T1000 (cell line): ENCODE measurements at regions not wholly inside any gene's neighbourhood (a gene's known extent, or its start where the extent isn't known, plus 50 kb on each side); places are given as distances from the start of the nearest gene placed in this dataset.
"Not testable (repeated sequence)": the region's sequence is repeated elsewhere in the genome, so short reads cannot be mapped to it uniquely, and the experiment has no call there.

Experiments used
- DNase-seq: peaks from one replicate; lab custom pipeline; 2025; ENCODE audit warnings: mixed read lengths; lab: John Stamatoyannopoulos, UW

DNA sequence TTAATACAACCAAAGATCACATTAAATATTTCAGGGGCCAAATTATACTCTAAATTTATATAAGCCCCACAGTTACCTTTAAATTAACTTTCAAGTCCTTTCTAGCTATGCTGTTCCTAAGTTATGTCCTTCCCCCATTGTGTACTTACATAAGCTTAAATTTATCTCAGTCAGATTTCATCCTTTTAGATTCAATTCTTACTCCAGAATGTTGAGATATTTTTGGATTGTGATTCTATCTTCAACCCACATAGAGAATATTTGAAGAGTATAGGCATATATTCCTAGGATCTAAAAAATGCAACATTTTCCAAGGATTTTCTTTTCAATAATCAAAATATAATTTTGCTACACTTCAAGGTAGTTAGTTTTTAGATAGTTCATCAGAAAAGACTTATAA is 242.8 kb downstream of the KCNE4 start:
- no peak for DNase-seq

DNA sequence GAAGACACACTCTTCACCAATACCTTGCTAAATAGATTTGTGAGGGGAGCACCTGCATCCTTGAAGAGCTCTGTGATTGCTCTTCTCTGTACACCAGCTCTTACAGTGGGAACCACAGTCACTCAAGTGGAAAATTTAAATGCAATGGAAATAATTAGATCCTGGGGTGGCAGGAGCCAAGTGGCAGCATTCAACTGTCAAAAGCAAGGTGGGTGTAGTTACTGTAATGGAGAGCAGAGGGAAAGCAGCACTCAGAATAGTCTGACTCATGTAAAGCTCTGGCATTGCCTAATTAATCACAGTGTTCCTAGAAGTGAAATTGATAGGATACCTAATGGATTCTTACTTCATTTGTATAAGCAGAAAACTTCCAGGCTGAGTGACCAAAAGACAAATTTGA is 245.8 kb downstream of the KCNE4 start:
- no peak for DNase-seq

DNA sequence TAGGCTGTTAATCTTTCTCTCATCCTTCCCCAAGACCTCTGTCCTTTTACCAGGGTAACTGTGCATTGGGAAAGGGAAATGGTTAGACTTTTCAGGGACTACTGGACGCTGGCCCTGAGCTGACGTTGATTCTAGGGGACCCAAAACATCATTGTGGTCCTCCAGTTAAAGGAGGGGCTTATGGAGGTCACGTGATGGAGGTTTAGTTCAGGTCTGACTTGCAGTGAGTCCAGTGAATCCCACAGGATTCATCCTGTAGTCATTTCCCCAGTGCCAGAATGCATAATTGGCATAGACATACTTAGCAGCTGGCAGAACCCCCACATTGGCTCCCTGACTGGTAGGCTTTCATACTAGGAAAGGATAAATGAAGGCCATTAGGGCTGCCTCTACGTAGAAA is 246.3 kb downstream of the KCNE4 start:
- DNase-seq: not testable (repeated sequence)

DNA sequence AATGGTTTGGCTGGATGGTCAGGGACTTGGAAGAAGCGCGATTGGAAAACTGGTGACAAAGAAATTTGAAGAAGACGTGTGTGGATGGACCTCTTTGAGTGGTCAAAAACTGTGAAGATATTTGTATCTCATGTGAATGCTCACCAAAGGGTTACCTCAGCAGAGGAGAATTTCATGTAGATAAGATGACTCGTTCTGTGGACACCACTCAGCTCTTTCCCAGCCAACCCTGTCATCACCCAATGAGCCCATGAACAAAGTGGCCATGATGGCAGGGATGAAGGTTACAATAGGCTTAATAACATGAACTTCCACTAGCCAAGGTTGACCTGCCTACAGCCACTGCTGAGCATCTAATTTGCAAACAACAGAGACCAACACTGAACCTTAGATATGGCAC is 248.3 kb downstream of the KCNE4 start:
- no peak for DNase-seq

DNA sequence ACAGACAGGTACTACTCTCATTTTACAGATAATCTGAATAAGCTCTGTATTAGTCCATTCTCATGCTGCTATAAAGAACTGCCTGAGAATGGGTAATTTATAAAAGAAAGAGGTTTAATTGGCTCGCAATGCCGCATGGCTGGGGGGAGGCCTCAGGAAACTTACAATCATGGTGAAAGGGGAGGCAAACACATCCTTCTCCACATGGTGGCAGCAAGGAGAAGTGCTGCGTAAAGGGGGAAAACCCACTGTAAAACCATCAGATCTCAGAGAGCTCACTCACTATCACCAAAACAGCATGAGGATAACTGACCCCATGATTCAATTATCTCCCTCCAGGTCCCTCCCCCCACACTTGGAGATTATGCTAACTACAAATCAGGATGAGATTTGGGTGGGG is 254.4 kb downstream of the KCNE4 start:
- DNase-seq: no peak

DNA sequence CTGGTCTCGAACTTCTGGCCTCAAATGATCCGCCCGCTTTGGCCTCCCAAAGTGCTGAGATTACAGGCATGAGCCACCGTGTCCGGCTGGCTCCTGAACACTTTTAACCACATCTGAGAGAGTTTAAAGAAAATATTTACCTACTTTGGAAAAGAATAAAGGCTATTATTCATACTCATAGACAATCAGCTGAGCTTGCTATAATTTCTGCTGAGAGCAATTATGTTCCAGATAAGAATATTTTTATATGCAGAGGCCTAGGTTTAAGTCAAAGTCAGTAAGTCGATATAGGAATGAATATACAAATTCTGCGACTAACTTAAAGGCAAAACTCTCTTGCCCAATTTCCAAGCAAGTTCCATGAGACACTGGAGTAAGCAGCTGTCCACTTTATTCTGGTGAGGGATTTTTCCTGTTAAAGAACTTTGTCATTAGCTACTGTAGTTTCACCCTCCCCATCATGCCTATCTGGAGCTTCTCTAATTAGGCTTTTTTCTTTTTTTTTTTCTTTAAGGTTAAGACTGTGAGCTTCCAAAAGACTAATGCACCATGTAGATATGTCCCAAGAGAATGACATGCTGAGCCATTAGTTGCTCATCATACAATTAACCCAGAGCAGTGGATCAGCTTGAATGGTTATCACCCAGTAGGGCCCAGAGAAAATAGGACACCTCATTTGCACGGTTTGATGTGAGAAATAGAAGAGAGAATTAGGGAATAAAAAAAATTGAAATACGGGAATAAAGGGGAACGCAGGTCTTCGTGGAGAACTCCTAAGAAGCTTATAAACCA is 260.1 kb downstream of the KCNE4 start:
- DNase-seq: no peak

DNA sequence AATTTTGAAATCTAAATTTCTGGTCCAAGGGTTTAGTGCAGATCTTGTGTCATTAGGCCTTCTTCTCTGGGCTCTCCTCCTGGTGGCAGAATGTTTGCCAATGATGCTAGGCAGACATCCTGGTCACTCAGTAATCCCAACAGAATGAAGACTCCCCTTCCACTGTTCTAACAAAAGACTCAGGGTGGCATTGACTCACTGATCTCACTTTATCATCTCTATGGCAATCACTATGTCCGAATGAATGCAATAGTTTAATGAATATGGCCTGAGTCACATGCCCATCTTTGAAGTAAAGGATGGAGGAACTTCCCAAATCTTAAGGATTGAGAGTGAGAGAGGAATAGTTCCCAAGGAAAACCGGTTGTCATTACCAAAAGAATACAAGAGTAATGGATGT is 261.1 kb downstream of the KCNE4 start:
- DNase-seq: no peak

DNA sequence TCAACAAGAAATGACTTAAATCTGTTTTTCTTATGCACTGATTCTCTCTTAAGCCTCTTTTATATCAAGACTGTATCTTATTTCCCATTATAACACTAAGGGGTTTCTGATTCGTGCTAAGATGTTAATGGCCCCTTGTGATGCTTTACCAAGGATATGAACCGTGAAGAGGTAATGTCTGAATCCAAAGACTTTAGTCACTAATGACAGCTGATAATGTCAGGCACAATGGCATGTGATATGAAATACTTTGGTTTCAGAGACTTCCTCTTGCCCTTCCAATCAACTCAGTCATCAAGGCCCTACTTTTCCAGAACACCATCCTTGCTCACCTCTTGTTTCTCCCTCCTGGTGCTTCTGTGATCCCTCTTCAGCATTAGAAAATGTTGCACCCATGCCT is 262.8 kb downstream of the KCNE4 start:
- DNase-seq: no peak

DNA sequence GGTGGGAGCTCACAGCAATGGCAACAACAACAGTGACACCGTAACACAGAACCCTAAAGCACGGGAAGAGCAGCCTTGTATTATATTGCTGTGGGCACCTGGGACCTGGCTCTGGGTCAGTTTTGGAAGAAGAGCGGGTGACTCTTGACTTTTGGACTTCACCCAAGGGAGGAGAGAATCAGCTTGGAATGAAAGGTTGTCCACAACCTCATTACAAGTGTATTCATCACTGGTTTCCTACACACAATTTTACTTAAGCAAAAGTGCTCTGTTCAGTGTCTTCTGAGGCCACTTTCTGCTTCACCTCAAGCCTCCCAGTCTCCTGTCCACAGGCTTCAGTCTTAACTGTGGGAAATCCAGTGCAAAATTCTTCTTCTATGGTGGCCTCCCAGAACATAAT is 263.8 kb downstream of the KCNE4 start:
- DNase-seq: no peak

DNA sequence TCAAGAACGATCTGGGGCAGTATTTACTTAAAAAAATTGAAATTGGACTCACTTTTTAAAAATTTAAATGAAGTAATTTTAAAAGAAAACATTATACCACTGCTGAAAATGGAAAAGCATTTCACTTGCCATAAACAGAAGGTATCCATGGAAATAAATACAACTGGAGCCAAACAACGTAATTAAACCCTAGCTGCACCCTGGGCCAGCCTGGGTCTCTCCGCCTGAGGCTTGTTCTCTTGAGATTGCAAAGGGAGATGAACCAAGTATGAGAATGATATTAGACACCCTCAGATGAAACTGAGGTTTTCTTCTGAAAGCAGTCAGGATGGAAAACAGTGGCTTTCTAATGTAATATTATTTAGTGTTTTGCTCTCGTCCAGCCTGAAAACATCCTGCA is 264.4 kb downstream of the KCNE4 start:
- no peak for DNase-seq

DNA sequence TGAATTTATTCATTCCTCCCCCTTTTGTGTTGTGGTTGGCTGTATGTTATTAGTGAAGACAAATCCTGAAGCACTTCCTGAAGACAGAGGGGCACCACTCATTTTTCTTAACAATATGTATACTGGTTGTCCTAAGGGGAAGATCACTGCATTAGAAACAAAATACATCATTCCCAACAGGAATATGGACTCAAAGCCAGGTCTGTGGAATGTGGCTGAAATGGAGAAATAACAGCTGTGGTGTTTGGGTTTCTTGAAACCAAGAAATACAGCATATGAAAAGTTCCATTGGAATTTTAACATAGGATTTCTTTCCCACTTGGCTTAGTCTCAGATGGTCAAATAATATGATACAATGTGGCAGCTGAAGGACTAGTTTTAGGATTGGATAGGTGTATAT is 267.6 kb downstream of the KCNE4 start:
- no peak for DNase-seq

DNA sequence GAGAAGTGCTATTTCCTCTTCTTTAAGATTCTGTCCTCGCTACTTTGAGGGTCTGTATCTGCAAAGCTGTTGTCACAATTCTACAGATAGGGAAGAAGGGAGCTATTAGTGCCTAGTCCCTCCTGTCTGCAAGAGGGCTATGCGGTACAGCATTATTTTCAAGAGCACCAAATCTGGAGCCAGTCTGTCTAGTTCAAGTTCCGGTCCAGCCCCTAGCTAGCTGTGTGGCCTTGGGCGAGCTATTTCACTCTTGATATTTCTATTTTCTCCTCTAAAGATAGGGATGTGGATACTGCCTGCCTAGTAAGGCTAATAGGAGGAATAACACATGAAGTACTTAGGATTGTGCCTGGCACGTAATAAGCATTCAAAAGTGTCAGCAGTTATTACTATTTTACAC is 272.4 kb downstream of the KCNE4 start:
- DNase-seq: no peak

DNA sequence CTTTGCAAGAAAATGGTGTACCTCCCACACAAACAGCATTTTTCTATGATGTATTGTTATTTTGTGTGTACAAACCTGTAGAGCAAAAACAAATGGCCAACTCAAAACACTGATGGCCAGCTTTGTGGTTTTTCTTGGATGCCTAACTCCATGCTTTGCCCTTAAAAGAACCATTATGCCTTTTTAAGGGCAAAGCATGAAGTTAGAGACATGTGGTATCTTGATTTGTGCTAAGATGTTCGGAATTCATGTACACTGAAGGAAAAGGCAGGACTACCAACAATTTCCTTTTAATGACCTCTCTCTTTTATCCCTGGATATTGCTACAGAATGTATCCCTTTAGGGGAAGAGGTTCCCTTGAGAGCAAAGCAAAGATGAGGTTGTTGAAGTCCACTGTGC is 273.6 kb downstream of the SCG2 start:
- no peak for DNase-seq

DNA sequence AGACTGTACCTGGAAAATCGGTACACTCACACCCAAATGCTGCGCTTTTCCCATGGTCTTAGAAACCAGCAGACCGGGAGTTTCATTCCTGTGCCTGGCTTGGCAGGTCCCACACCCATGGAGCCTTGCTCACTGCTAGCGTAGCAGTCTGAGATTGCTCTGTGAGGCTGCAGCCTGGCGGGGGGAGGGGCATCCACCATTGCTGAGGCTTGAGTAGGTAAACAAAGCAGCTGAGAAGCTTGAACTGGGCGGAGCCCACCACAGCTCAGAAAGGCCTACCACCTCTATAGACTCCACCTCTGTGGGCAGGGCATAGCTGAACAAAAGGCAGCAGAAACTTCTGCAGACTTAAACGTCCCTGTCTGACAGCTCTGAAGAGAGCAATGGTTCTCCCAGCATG is 271.4 kb downstream of the SCG2 start:
- not testable (repeated sequence) for DNase-seq

DNA sequence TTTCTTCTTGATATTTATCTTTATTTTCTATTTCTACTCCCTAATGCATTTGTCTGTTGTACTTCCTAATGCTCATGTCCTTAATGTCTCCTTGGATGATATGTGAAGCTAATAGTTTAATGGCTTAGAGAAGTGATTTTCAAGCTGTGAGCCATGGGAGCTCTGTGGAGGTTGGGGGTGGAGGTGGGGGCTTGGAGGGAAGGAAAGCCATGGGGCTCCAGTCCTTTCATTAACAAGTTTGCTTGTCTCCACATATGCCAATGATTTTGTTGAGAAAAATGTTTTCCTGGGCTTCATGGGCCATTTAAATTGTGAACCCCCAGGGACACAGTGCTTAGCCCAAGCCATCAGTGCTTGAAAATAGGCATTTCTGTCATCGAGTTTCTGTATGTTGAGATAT is 264.1 kb downstream of the SCG2 start:
- DNase-seq: no peak

DNA sequence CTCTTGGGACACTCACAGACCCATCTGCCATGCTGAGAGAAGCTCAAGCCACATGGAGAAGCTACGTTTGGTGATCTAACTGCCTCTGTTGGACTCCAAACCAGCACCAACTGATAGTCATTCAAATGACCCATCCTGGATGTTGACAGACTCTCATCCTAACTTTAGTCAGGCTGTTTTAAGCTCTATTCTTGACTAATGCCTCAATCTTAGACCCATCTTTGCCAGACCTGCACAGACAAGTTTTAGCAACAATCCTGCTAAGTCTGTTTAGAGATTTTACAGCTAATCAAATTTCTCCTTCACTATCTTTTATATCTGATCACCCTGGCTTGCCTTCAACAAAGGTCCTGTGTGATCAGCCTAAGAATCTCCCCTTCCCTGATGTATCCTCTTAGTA is 245.1 kb downstream of the SCG2 start:
- DNase-seq: no peak

DNA sequence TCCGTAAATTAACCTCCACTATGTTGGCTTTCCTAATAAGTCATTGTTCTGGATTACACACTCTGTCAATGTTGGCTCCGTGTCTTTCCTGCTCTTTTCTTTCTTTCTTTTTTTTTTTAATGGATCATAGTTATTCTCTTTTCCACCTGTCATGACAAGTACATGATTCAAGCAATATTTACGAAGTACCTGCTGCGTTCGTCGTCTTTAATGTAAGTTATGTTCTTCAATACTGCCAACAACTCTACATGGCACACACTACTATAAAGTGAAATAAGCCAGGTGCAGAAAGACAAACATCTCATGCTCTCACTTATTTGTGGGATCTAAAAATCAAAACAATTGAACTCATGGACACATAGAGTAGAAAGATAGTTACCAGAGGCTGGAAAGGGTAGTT is 239.1 kb downstream of the SCG2 start:
- no peak for DNase-seq

DNA sequence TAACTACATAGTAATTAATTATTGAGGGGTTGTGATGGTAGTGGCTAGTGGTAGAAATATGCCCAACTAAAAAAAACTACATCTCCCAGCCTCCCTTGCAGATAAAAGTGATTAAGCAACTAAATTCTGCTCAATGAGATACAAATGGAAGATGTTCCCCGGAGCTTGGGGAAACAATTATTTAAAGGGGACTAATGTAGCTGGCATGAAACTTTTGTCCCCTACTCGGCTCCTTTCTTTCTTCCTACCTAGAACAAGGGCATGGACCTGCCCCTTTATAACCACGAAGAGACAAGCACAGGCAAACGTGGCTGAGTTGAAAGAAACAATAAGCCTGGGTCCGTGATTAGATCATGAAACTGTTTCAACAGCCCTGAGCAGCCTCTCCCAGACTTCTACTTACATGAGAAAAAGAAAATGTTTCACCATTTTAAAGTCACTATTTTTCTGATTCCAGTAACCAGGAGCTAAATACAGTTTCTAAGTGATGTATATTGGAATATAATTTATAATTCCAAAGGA is 236.9 kb downstream of the SCG2 start:
- no peak for DNase-seq

DNA sequence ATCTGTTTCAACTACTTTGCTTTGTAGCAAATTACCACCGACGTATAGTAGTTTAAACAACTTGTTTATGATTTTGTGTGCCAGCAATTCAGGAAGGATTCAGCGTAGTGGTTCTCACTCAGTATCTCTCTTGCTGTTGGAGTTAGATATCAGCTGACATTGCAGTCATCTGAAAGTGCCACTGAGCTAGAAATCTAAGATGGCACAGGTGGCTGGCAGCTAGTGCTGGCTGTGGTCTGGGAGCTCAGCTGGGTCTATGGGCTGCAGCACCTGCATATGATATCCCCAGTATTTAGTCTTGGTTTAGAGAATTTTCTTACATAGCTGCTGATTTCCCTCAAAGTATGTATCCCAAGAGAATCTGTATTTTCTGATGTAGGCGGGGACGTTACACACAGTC is 235.6 kb downstream of the SCG2 start:
- no peak for DNase-seq

DNA sequence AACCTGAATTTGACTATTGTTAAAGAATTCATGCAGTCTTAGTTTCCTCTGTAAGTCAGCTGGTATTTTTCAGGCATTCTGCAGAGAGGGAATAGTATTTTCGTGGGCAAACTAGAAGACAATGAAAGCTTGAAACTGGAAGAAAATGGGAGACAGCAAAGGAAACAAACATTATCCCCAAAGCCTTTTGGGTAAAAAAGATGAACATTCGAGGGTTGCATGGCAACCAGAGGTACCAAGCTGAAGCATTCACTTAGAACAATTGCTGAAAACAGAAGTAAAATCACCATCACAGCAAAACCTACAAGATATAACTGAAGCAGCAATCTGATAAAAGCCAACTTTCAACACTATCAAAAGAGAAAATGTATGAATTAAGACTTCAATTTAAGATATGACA is 233.7 kb downstream of the SCG2 start:
- DNase-seq: no peak

DNA sequence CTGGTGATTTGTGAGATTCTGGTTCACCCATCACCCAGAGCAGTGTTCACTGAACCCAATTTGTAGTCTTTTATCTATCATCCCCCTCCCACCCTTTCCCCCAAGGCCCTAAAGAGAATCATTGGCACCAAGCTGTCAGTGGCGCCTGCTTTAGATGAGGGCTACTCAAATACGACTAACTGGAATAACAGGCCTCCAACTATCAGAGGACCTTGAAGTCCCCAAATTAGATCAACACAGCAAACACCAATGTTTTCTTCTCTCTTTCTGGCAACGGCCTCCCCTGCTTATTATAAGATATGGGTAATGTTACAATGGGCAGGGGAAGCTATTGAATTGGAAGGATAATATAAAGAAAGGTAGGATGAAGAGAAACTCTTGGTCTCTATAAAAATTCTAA is 232.3 kb downstream of the SCG2 start:
- no peak for DNase-seq

DNA sequence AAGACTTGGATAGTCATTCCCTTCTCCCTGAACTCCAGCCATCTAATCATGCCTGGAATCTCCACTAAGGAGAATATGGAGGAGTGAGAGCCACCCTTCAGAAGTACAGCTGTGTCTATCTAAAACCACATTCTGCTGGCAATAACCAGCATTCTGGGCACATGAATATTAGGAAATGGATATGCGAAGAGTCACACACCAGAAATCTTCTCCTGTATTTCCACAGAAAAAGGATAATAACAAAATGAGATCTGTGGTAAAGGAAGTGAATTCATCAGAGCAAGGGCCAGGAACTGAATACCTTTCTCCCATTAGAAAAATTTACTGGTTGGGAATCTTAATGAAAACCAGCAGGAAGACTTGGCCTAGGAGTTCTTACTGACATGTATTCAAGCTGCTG is 218.8 kb downstream of the SCG2 start:
- DNase-seq: no peak

DNA sequence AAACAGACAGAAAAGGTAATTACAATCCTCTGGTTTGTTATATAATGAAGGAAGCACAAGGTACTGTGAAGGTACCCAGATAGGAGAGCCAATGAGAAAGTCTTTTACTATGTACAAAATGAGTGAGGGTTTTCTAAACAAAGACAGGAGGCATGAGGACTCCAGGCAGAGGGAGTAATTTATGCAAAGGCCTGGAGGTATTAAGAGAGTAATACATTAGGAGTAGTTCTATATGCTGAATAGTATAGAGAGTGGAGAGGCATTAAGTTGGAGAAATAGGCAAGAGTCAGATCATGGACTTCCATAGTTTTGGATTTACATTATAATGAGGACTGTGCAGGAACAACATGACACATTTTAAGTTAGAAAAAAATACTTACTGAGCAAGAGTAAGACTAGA is 216.0 kb downstream of the SCG2 start:
- DNase-seq: no peak

DNA sequence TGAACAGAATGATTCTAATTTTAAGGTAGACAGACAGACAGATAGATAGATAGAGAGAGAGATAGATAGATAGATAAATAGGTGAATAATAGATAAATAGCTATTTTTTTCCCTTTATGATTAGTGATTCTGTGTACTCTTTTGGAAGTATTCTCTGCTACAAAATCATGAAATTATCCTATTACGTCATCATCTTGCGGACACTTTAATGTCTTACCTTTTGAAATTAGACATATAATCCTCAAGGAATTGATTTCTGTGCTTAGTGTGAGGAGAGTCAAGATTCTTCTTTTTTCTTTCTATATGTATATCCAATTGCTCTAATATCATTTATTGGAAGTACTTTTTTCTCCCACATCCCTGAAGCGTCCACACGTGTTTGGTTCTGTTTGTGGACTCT is 215.2 kb downstream of the SCG2 start:
- DNase-seq: no peak
